Ammon's horn (tissue), 1 donor: ENCODE measurements at regions not wholly inside any gene's neighbourhood (a gene's known extent, or its start where the extent isn't known, plus 50 kb on each side); places are given as distances from the start of the nearest gene placed in this dataset.
"Not testable (repeated sequence)": the region's sequence is repeated elsewhere in the genome, so short reads cannot be mapped to it uniquely, and the experiment has no call there.

ENCODE experiments used
- DNase-seq: peaks from one replicate; pipeline ENCODE4 v3.0.0-alpha.2; 2016; ENCODE audit warnings: low spot score

DNA sequence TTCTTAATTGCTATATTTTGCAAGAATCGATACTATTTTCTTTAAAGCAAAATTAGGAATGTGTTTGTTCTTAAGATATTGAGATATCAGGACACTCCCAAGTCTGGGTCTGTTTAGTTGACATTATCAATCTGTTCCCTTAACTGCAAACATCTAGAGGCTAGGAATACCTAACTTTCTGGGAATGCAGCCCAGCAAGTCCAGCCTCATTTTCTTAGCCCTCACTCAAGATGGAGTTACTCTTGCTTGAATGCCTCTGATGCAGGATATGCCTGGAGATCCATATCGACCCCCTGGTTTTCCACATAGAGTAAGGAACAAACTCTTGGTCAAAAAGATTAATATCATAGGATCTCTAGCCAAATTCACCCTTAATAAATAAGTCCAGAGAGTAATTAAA is 305.3 kb upstream of the COBL start:
- no peak for DNase-seq

DNA sequence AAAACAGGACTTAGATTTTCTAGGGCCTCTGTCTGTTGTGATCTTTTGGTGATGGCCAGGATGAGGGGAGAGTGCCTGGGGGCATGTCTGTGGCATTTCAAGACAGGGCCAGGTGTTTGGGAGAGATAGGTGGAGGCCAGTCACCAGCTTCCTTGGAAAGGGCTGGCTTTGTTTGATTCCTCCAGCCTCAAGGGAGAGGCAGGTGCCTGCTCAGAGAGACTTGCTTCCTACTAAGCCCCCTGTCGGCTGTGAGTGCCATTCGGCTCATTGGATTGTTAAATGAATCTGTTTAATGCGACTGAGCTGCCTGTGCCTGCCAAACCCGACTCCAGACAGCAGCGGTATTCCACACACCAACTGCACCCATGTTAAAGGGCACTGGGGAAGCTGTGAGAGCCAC is 304.1 kb upstream of the COBL start:
- no peak for DNase-seq

DNA sequence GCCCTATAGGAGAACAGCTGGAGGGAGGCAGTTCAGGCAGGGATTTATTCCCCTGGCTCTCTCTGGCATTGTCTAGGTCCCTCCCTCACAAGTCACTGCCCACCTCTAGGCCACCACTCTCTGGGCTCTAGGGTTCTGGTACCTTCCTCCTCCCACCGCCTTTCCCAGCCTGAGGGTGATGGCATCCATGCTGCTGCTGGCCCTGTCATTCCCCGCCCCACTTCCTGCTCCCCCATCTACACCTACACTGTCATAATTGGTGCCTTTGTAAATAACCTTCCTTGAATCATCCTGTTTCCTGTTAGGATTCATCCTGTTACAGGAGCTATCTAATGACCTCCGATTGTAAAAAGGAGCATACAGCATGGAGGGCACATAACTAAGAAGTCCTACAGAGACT is 303.3 kb upstream of the COBL start:
- DNase-seq = no peak

DNA sequence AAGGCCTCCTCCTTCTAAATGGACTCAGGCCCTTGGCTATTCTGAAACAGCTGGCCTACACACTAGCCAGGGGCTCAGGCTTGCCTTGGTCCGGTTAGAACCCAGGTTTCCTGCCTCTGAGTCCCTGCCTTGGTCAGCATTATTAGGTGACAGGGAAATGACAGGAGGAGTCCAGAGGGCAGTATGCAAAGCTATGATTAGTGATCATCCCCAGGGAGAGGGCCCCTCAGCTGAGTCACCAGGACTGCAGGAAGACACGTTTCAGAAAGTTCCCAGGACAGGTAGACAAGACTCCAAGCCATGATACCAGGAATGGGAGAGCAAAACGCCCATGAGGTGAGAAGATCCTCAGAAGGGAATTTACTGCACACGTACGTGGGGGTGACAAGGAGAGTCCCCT is 301.1 kb upstream of the COBL start:
- DNase-seq = no peak

DNA sequence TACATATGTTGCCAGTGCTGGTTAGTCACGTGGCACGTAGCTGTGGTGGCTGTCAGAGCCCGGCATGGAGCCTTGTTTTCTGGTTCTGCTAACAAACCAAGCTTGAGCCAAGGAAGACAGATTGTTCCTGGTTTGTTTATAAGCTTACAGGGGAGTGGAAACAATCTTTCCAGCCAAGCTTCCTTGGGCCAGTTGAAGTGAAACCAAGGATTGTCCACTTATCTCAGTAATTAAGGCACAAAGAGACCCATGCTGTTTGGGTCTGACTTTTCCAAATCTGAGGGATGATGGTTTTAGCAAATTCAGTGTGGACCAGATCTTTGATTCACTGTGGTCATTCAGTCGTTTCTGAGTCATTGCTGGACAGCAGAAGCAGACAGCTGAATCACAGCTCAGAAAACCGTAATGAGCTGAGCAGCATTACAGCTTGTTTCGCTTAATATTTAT is 297.3 kb upstream of the COBL start:
- DNase-seq = peak; percentile 8

DNA sequence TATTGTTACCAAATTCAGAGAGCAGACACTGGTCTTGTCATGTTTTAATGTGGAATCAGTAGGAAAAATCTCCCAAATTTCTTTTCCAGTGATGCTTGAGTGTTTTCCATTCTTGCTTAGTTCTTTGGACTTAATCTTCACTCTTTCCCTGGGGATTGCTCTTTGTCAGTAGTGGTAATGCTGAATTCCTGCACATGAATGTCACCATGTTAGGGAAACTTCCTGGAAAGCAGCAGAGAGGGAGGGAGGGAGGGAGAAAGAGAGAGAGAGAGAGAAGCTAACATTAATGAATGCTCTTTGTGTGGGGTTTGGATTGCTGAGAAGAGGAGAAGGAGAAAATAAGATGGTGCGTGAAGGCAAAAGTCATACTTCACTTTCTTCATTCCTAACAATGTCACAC is 295.3 kb upstream of the COBL start:
- DNase-seq = no peak

DNA sequence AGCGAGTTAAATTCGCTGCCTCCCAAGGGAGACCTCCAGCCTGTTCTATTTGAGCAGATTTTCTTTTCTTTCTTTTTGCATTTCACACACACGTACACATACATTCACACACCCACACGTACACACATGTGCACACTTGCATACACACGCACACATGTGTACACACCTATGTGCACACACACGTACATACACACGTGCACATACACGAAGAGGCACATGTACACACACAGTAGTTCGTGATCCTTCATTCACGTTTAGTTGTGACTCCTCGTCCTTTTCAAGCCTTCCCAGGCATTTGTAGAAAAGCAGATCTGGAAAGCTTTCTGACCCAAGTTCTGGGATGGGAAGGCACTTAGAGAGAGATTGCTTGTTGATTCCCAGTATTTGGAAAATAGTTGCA is 290.8 kb upstream of the COBL start:
- DNase-seq = no peak

DNA sequence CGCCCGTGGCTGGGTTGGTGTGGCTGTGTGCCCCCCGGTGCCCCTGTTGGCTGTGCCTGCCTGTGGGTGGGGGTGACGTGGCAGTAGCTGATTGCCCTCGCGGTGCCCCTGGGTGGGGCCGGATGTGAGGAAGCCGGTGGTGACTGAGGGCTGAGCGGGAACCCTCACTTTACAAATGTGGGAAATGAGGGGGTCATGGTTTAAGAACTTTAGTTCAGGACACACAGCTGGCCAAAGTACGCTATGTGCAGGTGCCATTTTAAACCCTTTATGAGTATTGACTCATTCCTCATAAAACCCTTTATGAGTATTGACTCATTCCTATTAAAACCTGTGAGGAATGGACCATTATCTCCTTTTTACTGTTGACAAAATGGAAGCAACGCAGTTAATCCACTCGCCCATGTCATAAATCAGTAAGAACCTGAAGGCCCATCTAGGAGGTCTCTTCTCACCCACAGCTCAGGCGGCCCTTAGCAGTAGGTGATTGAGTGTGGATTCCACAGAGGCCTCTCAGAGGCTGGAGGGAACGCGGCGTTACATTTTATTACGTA is 290.1 kb upstream of the COBL start:
- no peak for DNase-seq

DNA sequence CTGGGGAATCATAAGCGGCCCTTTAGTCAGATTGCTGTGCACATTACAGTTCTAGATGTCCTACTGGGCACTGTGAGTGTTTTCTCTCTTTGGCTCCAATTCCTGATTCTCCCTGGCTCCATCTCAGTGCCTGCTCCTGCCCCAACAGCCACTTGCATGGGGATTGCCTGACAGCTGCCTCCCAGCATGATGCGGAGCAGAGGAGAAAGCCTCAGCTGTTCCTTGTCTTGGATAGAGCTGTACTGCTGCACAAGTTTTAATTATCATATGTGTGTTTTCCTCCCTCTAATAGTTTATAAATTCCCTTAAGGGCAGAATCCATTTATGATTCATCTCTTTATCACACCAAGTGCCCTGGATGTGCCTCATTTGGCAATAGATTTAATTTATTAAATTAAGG is 285.8 kb upstream of the COBL start:
- DNase-seq = no peak

DNA sequence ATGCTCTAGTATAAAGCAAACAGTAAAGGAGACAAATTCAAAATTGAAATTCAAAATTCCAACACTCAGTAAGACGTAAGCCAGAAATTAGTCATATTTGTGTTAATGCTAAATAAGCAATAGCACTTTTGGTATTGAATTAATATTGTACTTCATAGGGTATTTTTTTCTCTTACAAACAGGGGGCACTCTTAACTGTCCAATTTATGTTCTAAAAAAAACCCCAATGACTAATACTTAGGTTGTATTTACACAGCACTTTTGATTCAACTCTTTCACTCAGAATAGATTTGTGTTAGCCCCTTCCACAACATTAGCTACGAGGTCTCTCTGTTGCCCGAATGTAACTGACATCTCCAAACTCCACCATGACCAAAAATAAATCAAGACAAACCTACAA is 284.9 kb upstream of the COBL start:
- no peak for DNase-seq

DNA sequence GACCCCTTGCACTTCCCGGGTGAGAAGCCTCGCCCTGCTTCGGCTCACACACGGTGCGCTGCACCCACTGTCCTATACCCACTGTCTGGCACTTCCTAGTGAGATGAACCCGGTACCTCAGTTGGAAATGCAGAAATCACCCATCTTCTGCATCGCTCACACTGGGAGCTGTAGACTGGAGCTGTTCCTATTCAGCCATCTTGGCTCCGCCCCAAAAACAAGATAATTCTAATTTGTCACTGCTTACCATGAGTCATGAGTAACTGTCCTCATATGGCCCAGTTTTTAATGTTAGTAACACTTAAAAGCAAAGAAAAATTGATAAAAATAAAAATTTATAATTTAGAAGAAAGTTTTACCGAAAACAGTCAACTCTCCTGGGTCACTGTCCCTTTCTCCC is 283.3 kb upstream of the COBL start:
- DNase-seq = not testable (repeated sequence)

DNA sequence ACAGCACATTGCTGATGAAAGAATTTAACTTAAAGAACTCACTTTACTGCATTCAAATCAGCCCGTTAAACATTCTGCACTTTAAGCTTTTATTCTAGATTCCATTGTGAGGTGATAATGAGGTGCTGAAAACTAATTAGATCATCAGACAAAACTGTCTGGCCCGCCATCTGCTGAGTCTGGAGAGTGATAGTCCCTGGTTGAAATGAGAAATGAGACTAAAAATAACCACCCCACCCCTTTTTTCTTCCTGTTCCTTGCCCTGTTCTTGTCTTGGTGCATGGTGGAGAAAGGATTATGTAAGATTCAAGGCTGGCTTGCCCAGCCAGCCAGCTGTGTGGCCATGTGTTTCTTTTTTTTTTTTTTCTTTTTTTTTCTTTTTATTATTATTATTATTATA is 277.0 kb upstream of the COBL start:
- DNase-seq = no peak

DNA sequence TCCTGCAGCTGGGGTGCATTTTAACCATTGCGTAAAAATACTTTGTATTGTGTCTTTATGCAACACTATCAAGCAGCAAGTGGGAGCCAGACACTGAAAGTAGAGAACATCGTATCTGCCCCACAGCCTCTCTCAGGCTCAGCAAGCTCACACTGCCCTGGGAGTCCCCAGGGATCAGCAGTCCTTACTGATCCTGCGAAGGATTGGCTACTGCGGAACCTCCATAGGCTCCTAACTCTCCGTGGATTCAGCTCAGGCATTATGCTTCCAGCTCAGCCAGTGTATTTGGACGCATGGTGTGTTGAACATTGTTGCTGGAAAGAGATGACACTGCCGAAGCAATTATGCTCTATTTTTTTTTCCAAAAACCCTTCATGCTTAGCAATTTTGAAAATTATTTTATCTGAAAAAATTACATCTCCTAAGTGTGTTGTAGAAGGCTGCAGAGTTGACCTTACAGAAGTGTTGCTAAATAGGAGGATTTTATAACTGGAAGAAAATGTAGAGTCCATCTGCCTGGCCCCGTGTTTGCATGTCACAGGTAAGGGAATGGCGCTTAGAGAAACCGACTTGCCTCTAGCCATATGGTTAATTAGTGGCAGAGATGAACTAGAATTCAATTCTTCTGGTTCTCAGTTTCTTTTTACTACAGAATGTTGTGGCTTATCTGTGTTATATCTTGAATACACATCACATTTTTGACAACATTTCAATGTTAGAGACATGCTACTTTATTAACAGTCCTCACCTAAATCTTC is 276.4 kb upstream of the COBL start:
- no peak for DNase-seq

DNA sequence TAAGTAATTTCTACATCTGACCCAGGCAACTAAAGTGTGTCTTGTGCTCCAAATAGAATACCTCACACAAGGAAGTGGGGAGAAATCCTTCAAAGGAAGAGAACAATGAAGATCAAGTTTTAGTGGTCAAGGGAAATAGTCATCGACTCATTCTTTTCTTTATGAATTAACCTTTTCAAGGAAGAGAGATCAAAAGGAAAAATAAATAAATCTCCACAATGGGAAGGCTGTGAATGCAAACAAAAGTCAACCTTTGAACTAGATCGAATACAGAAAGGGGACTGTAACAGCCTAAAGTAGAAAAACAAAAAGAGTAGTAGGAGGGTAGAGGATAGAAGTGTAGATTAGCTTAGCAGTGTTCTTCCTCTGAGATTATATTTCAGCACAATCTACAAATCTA is 274.6 kb upstream of the COBL start:
- DNase-seq = no peak

DNA sequence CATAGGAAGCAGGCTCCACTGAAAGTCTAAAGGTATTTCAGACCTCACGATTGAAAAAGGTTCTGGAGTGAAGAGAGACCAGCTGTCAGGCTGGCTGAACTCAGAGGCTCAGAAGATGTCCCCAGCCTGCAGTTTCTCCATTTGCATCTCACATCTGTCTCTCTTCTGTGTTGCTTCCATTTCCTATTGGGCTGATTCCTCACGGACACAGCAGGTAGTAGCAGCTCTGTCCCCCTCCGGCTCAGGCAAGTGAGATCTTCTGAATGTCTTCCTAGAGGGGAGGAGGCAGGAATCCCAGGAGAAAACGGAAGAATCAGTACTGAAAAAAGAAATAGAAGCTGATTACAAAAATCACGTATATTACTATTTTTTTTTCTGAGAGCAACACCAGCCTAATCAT is 274.1 kb upstream of the COBL start:
- no peak for DNase-seq

DNA sequence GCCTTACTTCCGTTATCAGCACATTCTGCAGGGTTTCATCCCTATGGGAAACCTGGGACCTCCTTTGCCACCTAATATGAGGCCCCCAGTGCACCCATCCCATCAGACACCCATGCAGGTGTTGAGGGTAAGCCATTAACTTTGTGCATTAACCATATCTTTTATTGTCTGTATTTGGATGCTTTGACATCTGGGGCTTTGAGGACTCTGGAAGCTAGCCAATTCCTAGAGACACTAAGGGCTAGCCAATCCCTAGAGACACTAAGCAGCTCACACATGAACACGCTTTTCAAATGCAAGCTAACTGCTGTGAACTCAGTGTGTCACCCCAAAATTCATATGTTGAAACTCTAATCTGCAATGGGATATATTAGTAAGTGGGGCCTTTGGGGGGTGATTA is 272.5 kb upstream of the COBL start:
- DNase-seq = no peak

DNA sequence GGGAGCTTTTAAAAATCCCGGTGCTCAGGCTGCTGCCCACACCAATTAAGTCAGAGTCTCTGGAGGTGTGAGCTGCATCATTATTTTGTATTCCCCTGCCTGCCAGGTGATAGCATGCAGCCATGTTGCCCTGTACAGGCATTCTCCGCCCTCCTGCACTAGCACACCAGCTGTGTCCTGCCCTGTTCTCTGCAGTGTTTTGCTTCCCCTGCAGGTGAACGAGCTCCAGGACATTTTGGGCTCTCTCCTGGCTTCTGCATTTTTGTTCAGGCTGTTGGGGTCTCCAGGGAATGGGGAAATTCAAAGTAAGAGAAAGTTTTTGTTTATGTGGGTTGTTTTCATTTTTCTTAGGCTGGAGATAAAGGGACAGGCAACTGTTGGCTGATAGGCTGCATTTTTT is 271.0 kb upstream of the COBL start:
- DNase-seq = no peak

DNA sequence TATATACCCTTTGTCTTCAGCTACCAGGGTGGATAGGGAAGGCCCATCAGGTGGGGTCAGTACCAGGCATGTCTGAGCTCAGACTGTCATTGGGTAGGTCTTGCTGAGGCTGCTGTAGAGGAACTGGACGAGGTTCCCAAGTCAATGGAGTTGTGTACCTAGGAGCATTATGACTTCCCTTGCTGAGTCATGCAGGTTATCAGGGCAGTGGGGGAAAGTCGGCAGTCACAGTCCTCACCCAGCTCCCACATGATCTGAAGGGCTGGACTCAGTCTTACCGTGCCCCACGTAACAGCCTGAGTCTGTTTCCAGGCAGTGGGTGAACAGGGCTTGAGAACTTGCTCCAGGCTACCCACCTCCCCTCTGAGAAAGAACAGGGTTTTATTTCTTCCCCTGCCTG is 260.8 kb upstream of the COBL start:
- no peak for DNase-seq

DNA sequence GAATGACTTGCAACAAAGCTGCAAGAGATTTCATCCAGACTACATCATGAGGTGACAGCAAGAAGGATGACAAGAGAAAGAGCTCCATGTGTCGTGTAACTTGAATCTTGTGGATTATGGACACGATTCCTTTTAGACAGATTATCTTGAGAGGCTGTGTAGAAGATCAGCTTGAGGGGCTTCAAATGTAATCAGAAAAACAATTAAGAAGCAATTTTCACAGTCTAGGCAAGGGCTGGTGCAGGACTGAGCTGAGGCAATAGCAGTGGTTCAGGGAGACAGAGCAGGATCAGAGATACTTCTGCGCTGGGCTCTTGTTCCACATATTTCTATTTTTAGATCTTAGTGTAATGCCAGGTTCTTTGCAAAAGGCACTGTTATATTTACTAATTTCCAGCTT is 253.0 kb upstream of the COBL start:
- DNase-seq = no peak

DNA sequence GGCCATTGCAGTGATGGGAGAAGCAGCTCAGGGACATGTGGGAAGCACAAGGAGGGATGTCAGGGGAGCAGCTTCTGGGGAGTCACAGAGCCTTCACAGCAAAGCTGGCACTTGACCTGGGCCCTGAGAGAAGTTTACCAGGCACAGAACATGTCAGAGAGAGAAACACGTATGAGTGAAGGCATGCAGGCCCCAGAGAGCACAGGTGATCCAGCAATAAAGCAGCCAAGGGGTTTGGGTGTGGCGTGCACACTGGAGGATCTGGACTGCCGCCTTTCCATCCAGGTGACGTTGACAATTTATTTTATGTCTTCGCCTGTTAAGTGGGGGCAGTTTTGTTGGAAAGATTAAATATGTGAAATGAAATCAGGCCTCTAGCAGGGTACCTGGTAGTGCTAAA is 252.6 kb upstream of the COBL start:
- no peak for DNase-seq

DNA sequence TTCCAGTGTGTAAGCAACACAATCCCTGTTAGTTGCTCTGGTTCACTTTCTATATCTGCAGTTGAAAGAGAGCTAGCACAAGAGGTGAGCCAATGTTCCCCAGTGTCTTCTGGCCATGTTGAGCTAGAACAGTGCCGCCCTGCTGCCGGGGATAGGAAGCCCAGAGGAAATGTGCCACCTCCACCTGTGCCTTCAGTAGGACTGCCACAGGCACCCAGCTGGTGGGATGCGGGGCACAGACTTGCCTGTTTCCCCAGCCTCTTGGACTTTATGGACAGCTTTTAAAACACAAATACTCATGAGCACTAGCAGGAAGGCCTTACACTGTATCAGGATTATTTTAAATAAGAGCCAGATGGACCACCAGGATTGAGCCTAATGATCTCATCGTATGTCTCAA is 234.5 kb upstream of the COBL start:
- no peak for DNase-seq

DNA sequence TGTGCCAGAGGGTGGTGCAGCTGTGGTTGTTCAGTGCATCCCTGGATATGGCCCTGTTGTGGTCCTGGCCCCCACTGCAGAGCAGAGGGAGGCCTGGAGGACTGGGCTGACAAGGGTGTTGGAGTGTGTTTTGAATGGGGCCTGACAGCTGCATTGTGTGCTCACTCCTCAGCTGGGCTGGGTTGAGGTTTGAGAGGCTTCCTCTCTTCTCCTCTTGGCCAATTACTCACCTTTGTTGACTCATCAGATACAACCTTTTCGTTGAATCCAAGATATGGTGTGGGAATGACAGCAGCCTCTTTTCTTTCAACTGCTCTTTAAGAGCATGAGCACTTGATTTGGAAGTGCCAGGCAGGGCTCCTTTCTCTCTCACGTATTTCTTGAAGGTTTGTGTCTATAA is 228.5 kb upstream of the COBL start:
- no peak for DNase-seq

DNA sequence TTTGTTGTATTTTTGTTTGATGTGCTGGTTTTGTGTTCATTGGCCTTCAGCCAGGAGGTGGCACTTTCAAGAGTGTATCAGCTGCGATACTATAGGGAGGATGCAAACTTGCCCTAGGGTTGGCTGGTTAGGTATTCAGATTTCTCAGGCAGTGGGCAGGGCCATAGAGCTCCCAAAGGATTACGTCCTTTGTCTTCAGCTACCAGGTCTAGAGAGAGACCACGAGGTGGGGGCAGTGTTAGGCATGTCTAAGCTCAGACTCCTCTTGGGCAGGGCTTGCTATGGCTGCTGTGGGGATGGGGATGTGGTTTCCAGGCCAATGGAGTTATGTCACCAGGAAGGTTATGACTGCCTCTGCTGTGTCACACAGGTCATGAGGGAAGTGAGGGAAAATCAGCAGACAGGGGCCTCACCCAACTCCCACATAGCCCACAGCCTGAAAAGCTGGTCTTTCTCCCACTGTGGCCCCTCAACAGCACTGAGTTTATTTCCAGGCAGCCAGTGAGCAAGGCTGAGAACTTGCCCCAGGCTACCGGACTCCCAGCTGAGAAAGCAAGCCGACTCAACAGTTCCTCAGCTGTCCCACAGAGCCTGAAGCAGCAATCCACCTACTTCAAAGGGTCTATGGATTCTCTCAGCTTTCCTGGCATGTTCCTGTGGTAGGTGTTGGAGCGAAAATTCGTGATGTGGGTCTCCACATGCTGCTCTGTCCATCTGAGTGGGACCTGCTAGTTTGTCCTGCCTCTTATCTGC is 227.4 kb upstream of the COBL start:
- no peak for DNase-seq

DNA sequence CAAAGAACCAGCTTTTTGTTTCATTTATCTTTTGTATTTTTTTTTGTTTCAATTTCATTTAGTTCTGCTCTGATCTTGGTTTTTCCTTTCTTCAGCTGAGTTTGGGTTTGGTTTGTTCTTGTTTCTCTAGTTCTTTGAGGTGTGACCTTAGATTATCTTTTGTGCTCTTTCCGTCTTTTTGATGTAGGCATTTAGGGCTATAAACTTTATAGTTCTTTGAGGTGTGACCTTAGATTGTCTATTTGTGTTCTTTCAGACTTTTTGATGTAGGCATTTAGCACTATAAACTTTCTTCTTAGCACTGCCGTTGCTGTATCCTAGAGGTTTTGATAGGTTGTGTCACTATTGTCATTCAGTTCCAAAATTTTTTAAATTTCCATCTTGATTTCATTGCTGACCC is 224.3 kb upstream of the COBL start:
- not testable (repeated sequence) for DNase-seq
